ENCODE measurements at regions not wholly inside any gene's neighbourhood (a gene's known extent, or its start where the extent isn't known, plus 50 kb on each side); places are given as distances from the start of the nearest gene placed in this dataset.

GRCh38 chr7:18200266-18200665 lies 172.6 kb upstream of the PRPS1L1 start:
- H3K27me3 Mint-ChIP-seq (ENCODE audit: insufficient read depth, low read depth), result no peaks in the 10 kb centered on the region
- H3K4me3 Mint-ChIP-seq, result no peak overlapping the region
- no peak for TF ChIP-seq CTCF (IDR thresholded peaks at IDR 0.05)
- no peak for TF ChIP-seq EZH2phosphoT487 (IDR thresholded peaks at IDR 0.05)
- no peak for TF ChIP-seq EZH2 (IDR thresholded peaks at IDR 0.05)
- H3K9me3 ChIP-seq (ENCODE audit: low read depth), result no peaks in the 10 kb centered on the region
- no peak overlapping the region for H3K9ac ChIP-seq
- no peak overlapping the region for H3K4me2 ChIP-seq
- no peaks in the 10 kb centered on the region for H4K20me1 ChIP-seq (ENCODE audit: low read depth)
- no peak overlapping the region for H3K4me3 ChIP-seq
- no peak overlapping the region for H2AFZ ChIP-seq (replicated peaks)
- no peaks in the 10 kb centered on the region for H3K79me2 ChIP-seq (ENCODE audit: low read depth)
- H3K27me3 ChIP-seq, result no peaks in the 10 kb centered on the region
- H3K36me3 Mint-ChIP-seq, result no peaks in the 10 kb centered on the region
- DNase-seq (ENCODE audit: low spot score), result no peak
- H3K4me1 ChIP-seq, result no peaks in the 10 kb centered on the region
- no peak overlapping the region for H3K27ac Mint-ChIP-seq
- H3K4me1 Mint-ChIP-seq, result no peaks in the 10 kb centered on the region
- H3K36me3 ChIP-seq, result no peaks in the 10 kb centered on the region
- no peak overlapping the region for H3K27ac ChIP-seq
- no peaks in the 10 kb centered on the region for H3F3A ChIP-seq (ENCODE audit: low read depth)
- H3K9me3 Mint-ChIP-seq, result no peaks in the 10 kb centered on the region

- no peaks in the 10 kb centered on the region for H3F3A ChIP-seq (ENCODE audit: low read depth)
- H2AFZ ChIP-seq (replicated peaks), result no peak overlapping the region
- no peaks in the 10 kb centered on the region for H3K4me1 Mint-ChIP-seq
- H3K27ac ChIP-seq, result no peak overlapping the region
- H3K9me3 Mint-ChIP-seq, result no peaks in the 10 kb centered on the region
- no peaks in the 10 kb centered on the region for H3K27me3 ChIP-seq
- no peak overlapping the region for H3K4me3 Mint-ChIP-seq
- TF ChIP-seq EZH2 (IDR thresholded peaks at IDR 0.05) (no peak), CTCF (IDR thresholded peaks at IDR 0.05) (no peak), EZH2phosphoT487 (IDR thresholded peaks at IDR 0.05) (no peak)
- H3K79me2 ChIP-seq (ENCODE audit: low read depth), result no peaks in the 10 kb centered on the region
- no peaks in the 10 kb centered on the region for H3K4me1 ChIP-seq
- no peak overlapping the region for H3K9ac ChIP-seq
- no peak overlapping the region for H3K4me3 ChIP-seq
- DNase-seq (ENCODE audit: low spot score), result no peak
- H3K9me3 ChIP-seq (ENCODE audit: low read depth), result no peaks in the 10 kb centered on the region
- H4K20me1 ChIP-seq (ENCODE audit: low read depth), result no peaks in the 10 kb centered on the region
- no peaks in the 10 kb centered on the region for H3K36me3 ChIP-seq
- no peak overlapping the region for H3K27ac Mint-ChIP-seq
- no peaks in the 10 kb centered on the region for H3K27me3 Mint-ChIP-seq (ENCODE audit: insufficient read depth, low read depth)
- no peak overlapping the region for H3K4me2 ChIP-seq
- no peaks in the 10 kb centered on the region for H3K36me3 Mint-ChIP-seq
Observed at GRCh38 chr7:18200855-18201254, 173.2 kb upstream of the PRPS1L1 start.

DNA sequence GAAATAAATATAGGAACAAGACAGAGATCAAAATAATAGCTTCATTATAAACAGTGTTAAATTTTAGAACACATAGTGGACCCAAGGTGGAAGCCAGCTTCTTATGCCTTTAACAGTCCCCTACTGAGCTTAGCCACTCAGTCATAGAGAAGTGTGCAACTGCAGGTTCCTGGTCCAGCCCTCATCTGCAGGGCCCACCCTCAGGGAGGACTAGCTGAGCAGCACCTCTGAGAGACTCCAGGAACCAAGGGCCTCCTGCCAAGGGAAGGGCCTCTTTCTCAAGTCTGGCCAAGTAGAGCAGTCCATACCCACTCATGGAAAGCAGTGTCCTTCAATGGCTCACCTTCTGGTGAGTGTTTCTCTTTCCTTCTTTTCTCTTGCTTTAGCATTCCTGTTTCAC lies 173.7 kb upstream of the PRPS1L1 start:
- no peak overlapping the region for H3K27ac Mint-ChIP-seq
- no peak for TF ChIP-seq CTCF (IDR thresholded peaks at IDR 0.05)
- no peak for TF ChIP-seq EZH2phosphoT487 (IDR thresholded peaks at IDR 0.05)
- TF ChIP-seq EZH2 (IDR thresholded peaks at IDR 0.05), result no peak

More for the DNA sequence above, 173.7 kb upstream of the PRPS1L1 start:
- Histone ChIP-seq H3K27me3 (no peaks in the 10 kb centered on the region), H3K4me2 (no peak overlapping the region), H3K27ac (no peak overlapping the region), H3K9me3 (ENCODE audit: low read depth) (no peaks in the 10 kb centered on the region), H3K36me3 (no peaks in the 10 kb centered on the region), H3K79me2 (ENCODE audit: low read depth) (no peaks in the 10 kb centered on the region), H4K20me1 (ENCODE audit: low read depth) (no peaks in the 10 kb centered on the region), H3K4me3 (no peak overlapping the region), H3F3A (ENCODE audit: low read depth) (no peaks in the 10 kb centered on the region), H3K9ac (no peak overlapping the region), H3K4me1 (no peaks in the 10 kb centered on the region), H2AFZ (replicated peaks) (no peak overlapping the region)
- Mint-ChIP-seq H3K4me1 (no peaks in the 10 kb centered on the region), H3K27me3 (ENCODE audit: insufficient read depth, low read depth) (no peaks in the 10 kb centered on the region), H3K9me3 (no peaks in the 10 kb centered on the region), H3K36me3 (no peaks in the 10 kb centered on the region), H3K4me3 (no peak overlapping the region)
- DNase-seq (ENCODE audit: low spot score), result no peak

Measured in neural progenitor cell (in vitro differentiated cells).